Ovary (tissue), 7 donors: ENCODE measurements at regions not wholly inside any gene's neighbourhood (a gene's known extent, or its start where the extent isn't known, plus 50 kb on each side); places are given as distances from the start of the nearest gene placed in this dataset.

ENCODE experiments used
- DNase-seq, 5 donors: peaks; one replicate each; pipeline ENCODE4 v3.0.0-alpha.2; 2019 to 2020
- H3K27ac ChIP-seq, 2 donors: fragments of 200-600 bp; one replicate each; pipeline versions ENCODE4 v1.5.1 to v1.8.0; 2019 to 2022
- H3K27me3 ChIP-seq: fragments of 200-600 bp; one replicate; pipeline ENCODE4 v1.8.0; 2022
- H3K36me3 ChIP-seq: fragments of 200-600 bp; sonication (generic); one replicate; pipeline ENCODE4 v1.5.1; 2019
- H3K4me1 ChIP-seq: one replicate; pipeline ENCODE4 v1.8.1; 2013; ENCODE audit warnings: mild to moderate bottlenecking, moderate library complexity; ENCODE audit not compliant: insufficient read depth
- H3K4me3 ChIP-seq: fragments of 200-600 bp; sonication (generic); one replicate; pipeline ENCODE4 v1.5.1; 2017
- H3K9me3 ChIP-seq, 2 donors: fragments of 200-600 bp in 1 of 2; sonication (generic) in 1 of 2; one replicate each; pipeline versions ENCODE4 v1.5.1 to v1.8.1; 2013 to 2019; ENCODE audit warnings: mild to moderate bottlenecking in 1 of 2, moderate library complexity in 1 of 2
- CTCF ChIP-seq, 3 donors: fragments of 450-650 bp in 2 of 3; fragments of 200-600 bp in 1 of 3; IDR thresholded peaks; one replicate each; pipeline versions ENCODE4 v1.5.1 to v1.8.0; 2016 to 2022; ENCODE audit warnings: antibody characterized with exemption in 3 of 3, mild to moderate bottlenecking in 1 of 3
- EP300 ChIP-seq: sonication (generic); formaldehyde crosslinking; IDR thresholded peaks from one replicate; pipeline ENCODE4 v1.6.1; 2017; ENCODE audit warnings: antibody characterized with exemption
- POLR2A ChIP-seq: fragments of 450-650 bp; IDR thresholded peaks from one replicate; pipeline ENCODE4 v1.6.1; 2017; ENCODE audit warnings: antibody characterized with exemption, mild to moderate bottlenecking, moderate library complexity
- WGBS, 3 donors: extraction: QIAGEN DNeasy Blood & Tissue Kit in 1 of 3; methylation state at CpG; one replicate each; pipeline versions ENCODE4 v1.1.5 to v1.1.7; 2013 to 2017; 5-methylcytosine and 5-hydroxymethylcytosine counted together
- intact Hi-C, 4 donors: fragments of 100-400 bp; cut with DNase I; formaldehyde crosslinking; loops; one replicate each; pipeline versions ENCODE4 v1.11.0 to v1.15.1; 2022 to 2023
- donor health status: DM: no; HTN: no; CAD: no; lungs with moderate emphysema.
- donor health status: DM: no; HTN: no; CAD: no.
- donor health status: Bipolar disorder and iron deficiency.
- donor health status: DM: no; HTN: no; CAD: no.
- donor health status: DM: yes; HTN: yes; CAD: no.

GRCh38 chr2:20147351-20147750, 77.6 kb downstream of the SDC1 start:
- intact Hi-C loops = no loop called here
- WGBS, 3 donors = 93 to 96% (median 95%) methylated on average over 3 of the region's 3 CpGs

GRCh38 chr2:20146401-20146800, 78.5 kb downstream of the SDC1 start:
- TF ChIP-seq POLR2A = no peak
- TF ChIP-seq EP300 = no peak
- no peak for TF ChIP-seq CTCF (IDR thresholded peaks at IDR 0.05)
- H3K9me3 ChIP-seq = no peaks in the 10 kb centered on the region
- no peak overlapping the region for H3K4me3 ChIP-seq
- 49 to 60% (median 56%) methylated on average over 2 of the region's 2 CpGs for WGBS, 3 donors
- intact Hi-C loops = no loop called here
- H3K27me3 ChIP-seq = no peaks in the 10 kb centered on the region
- H3K27ac ChIP-seq = no peak overlapping the region
- H3K36me3 ChIP-seq = no peaks in the 10 kb centered on the region
- DNase-seq = no peak
- H3K4me1 ChIP-seq = no peaks in the 10 kb centered on the region

More at GRCh38 chr2:20147351-20147750, 77.6 kb downstream of the SDC1 start:
- H3K27me3 ChIP-seq = no peaks in the 10 kb centered on the region
- H3K27ac ChIP-seq = no peak overlapping the region
- H3K4me1 ChIP-seq = no peaks in the 10 kb centered on the region
- no peak overlapping the region for H3K4me3 ChIP-seq
- no peaks in the 10 kb centered on the region for H3K36me3 ChIP-seq
- DNase-seq = no peak
- H3K9me3 ChIP-seq = no peaks in the 10 kb centered on the region
- TF ChIP-seq POLR2A (no peak), EP300 (no peak), CTCF (IDR thresholded peaks at IDR 0.05) (no peak)

- Histone ChIP-seq H3K4me3 (no peak overlapping the region), H3K27me3 (no peaks in the 10 kb centered on the region), H3K9me3 (no peaks in the 10 kb centered on the region), H3K27ac (no peak overlapping the region), H3K4me1 (no peaks in the 10 kb centered on the region), H3K36me3 (no peaks in the 10 kb centered on the region)
- intact Hi-C loops = no loop called here
- WGBS, 3 donors = 53 to 64% (median 60%) methylated on average over 11 of the region's 11 CpGs
- no peak for TF ChIP-seq CTCF (IDR thresholded peaks at IDR 0.05)
- TF ChIP-seq POLR2A = no peak
- no peak for TF ChIP-seq EP300
- DNase-seq = no peak
Observed at GRCh38 chr2:20145497-20146193, 79.3 kb downstream of the SDC1 start.

GRCh38 chr2:20144861-20145260, 80.1 kb downstream of the SDC1 start:
- TF ChIP-seq POLR2A (no peak), EP300 (no peak), CTCF (IDR thresholded peaks at IDR 0.05) (no peak)
- 85 to 87% (median 86%) methylated on average over 6 of the region's 6 CpGs for WGBS, 3 donors
- Histone ChIP-seq H3K9me3 (no peaks in the 10 kb centered on the region), H3K4me3 (no peak overlapping the region), H3K27ac (no peak overlapping the region), H3K27me3 (no peaks in the 10 kb centered on the region), H3K36me3 (no peaks in the 10 kb centered on the region), H3K4me1 (no peaks in the 10 kb centered on the region)
- intact Hi-C loops = loop anchor here in 1 of 4 donors (5.0 kb wide), 1 partner anchor 77 kb away; no protein-coding TSS in a partner anchor
- DNase-seq = no peak
